GM18951 (cell line): ENCODE measurements at regions not wholly inside any gene's neighbourhood (a gene's known extent, or its start where the extent isn't known, plus 50 kb on each side); places are given as distances from the start of the nearest gene placed in this dataset.
"Not testable (repeated sequence)": the region's sequence is repeated elsewhere in the genome, so short reads cannot be mapped to it uniquely, and the experiment has no call there.

Source experiments
- POLR2A ChIP-seq: IDR thresholded peaks from 4 replicates; pipeline ENCODE4 v1.6.1; 2011; ENCODE audit warnings: mild to moderate bottlenecking; ENCODE audit not compliant: insufficient read length, insufficient read depth; ENCODE audit errors: extremely low read depth
- in situ Hi-C: fragments of 300-500 bp; cut with MboI; formaldehyde crosslinking; loops from one replicate; pipeline ENCODE4 v1.12.0; 2022; ENCODE audit warnings: low sequenced_read_pairs, mixed read lengths, inconsistent platforms; ENCODE audit not compliant: unreplicated experiment

GRCh38 chr19:13712767-13713201 is 51.5 kb upstream of the MRI1 start:
- in situ Hi-C loops, result loop anchor here (10.0 kb wide), 1 partner anchor 88 kb away; no protein-coding TSS in a partner anchor
- TF ChIP-seq POLR2A, result no peak

GRCh38 chr19:13707915-13708314 is 56.4 kb upstream of the MRI1 start:
- in situ Hi-C loops, result no loop called here

GRCh38 chr19:13705928-13706447 is 58.3 kb upstream of the MRI1 start:
- TF ChIP-seq POLR2A, result no peak
- in situ Hi-C loops, result no loop called here

More at GRCh38 chr19:13707915-13708314, 56.4 kb upstream of the MRI1 start:
- no peak for TF ChIP-seq POLR2A

- in situ Hi-C loops, result no loop called here
- TF ChIP-seq POLR2A, result no peak
These were observed 59.1 kb upstream of the MRI1 start for GRCh38 chr19:13705201-13705600.

GRCh38 chr19:13701624-13702023 is 62.7 kb upstream of the MRI1 start:
- TF ChIP-seq POLR2A, result no peak
- in situ Hi-C loops, result no loop called here

- in situ Hi-C loops, result no loop called here
- TF ChIP-seq POLR2A, result no peak
These were observed 63.7 kb upstream of the MRI1 start for GRCh38 chr19:13700621-13701020.

GRCh38 chr19:13699786-13700185 is 64.5 kb upstream of the MRI1 start:
- in situ Hi-C loops, result no loop called here
- no peak for TF ChIP-seq POLR2A

- TF ChIP-seq POLR2A, result no peak
- in situ Hi-C loops, result no loop called here
These were observed 67.5 kb upstream of the MRI1 start for GRCh38 chr19:13696839-13697238.

- in situ Hi-C loops, result no loop called here
- no peak for TF ChIP-seq POLR2A
These were observed 70.4 kb upstream of the MRI1 start for GRCh38 chr19:13693889-13694288.

GRCh38 chr19:13691569-13692435 is 72.5 kb upstream of the MRI1 start:
- no peak for TF ChIP-seq POLR2A
- in situ Hi-C loops, result no loop called here

GRCh38 chr19:13689085-13689484 is 75.2 kb upstream of the MRI1 start:
- in situ Hi-C loops, result no loop called here
- no peak for TF ChIP-seq POLR2A

GRCh38 chr19:13684021-13684420 is 80.3 kb upstream of the MRI1 start:
- no peak for TF ChIP-seq POLR2A
- in situ Hi-C loops, result no loop called here

GRCh38 chr19:13681509-13681908 is 82.8 kb upstream of the MRI1 start:
- in situ Hi-C loops, result no loop called here
- TF ChIP-seq POLR2A, result no peak

- in situ Hi-C loops, result not testable (repeated sequence)
These were observed 83.5 kb upstream of the MRI1 start for GRCh38 chr19:13680708-13681360.

- in situ Hi-C loops, result not testable (repeated sequence)
These were observed 87.4 kb upstream of the MRI1 start for GRCh38 chr19:13676967-13677366.

- in situ Hi-C loops, result not testable (repeated sequence)
These were observed 91.7 kb upstream of the MRI1 start for GRCh38 chr19:13672480-13673175.
